ENCODE measurements at regions not wholly inside any gene's neighbourhood (a gene's known extent, or its start where the extent isn't known, plus 50 kb on each side); places are given as distances from the start of the nearest gene placed in this dataset.

GRCh38 chr16:85491058-85491771 lies 121.9 kb upstream of the GSE1 start (continued):
- TF ChIP-seq ZNF652 (CRISPR knock-in tag; IDR thresholded peaks at IDR 0.05; ENCODE audit: borderline replicate concordance, low read depth) (no peak), NKX3-1 (CRISPR knock-in tag; IDR thresholded peaks at IDR 0.05) (no peak), MBD4 (IDR thresholded peaks at IDR 0.05; ENCODE audit: borderline replicate concordance, low read length) (no peak), ZNF546 (CRISPR knock-in tag; conservative IDR thresholded peaks at IDR 0.05) (no peak), ZNF572 (CRISPR knock-in tag; IDR thresholded peaks at IDR 0.05) (peak; percentile 76; the same call in 1 of the 2 replicates), PATZ1 (CRISPR knock-in tag; IDR thresholded peaks at IDR 0.05) (peak; percentile 92), HNF1B (CRISPR knock-in tag; IDR thresholded peaks at IDR 0.05) (peak; percentile 64; the same call in 1 of the 2 replicates), ZNF605 (CRISPR knock-in tag; IDR thresholded peaks at IDR 0.05) (no peak; the same call in 1 of the 2 replicates), ZNF552 (CRISPR knock-in tag; IDR thresholded peaks at IDR 0.05; ENCODE audit: borderline replicate concordance) (no peak; the same call in 1 of the 2 replicates), ZNF614 (CRISPR knock-in tag; IDR thresholded peaks at IDR 0.05; ENCODE audit: borderline replicate concordance) (peak; percentile 42; the same call in 1 of the 2 replicates), ZNF20 (CRISPR knock-in tag; IDR thresholded peaks at IDR 0.05) (no peak), SNRNP70 (IDR thresholded peaks at IDR 0.05; ENCODE audit: low read depth, low read length) (no peak), ZNF704 (CRISPR knock-in tag; IDR thresholded peaks at IDR 0.05; ENCODE audit: borderline replicate concordance) (no peak), ZBTB1 (CRISPR knock-in tag; IDR thresholded peaks at IDR 0.05; ENCODE audit: borderline replicate concordance) (no peak), ATF5 (CRISPR knock-in tag; IDR thresholded peaks at IDR 0.05; ENCODE audit: low read depth) (no peak), SMAD9 (CRISPR knock-in tag; IDR thresholded peaks at IDR 0.05) (no peak), CBX2 (IDR thresholded peaks at IDR 0.05; ENCODE audit: low read depth, low read length) (no peak), CBX2 (CRISPR knock-in tag; IDR thresholded peaks at IDR 0.05; ENCODE audit: low read depth) (no peak), THAP9 (CRISPR knock-in tag; IDR thresholded peaks at IDR 0.05; ENCODE audit: borderline replicate concordance) (0 out of 2 replicates have a peak, but pooled peaks have one; percentile 9), ZFP37 (CRISPR knock-in tag; IDR thresholded peaks at IDR 0.05; ENCODE audit: borderline replicate concordance) (no peak), ZBTB38 (CRISPR knock-in tag; IDR thresholded peaks at IDR 0.05) (no peak), TEAD3 (CRISPR knock-in tag; optimal IDR thresholded peaks at IDR 0.05; ENCODE audit: borderline replicate concordance) (peak; percentile 8)
